ENCODE measurements at regions not wholly inside any gene's neighbourhood (a gene's known extent, or its start where the extent isn't known, plus 50 kb on each side); places are given as distances from the start of the nearest gene placed in this dataset.
"Not testable (repeated sequence)": the region's sequence is repeated elsewhere in the genome, so short reads cannot be mapped to it uniquely, and the experiment has no call there.

- H2AFZ ChIP-seq (ENCODE audit: control insufficient read depth, low read length): no peak overlapping the region
- no peaks in the 10 kb centered on the region for H3K9me3 ChIP-seq (ENCODE audit: control insufficient read depth, low read depth, low read length)
- no peaks in the 10 kb centered on the region for H3K36me3 ChIP-seq (ENCODE audit: control insufficient read depth in 2 of 2, extremely low read depth in 1 of 2, insufficient read depth in 2 of 2, low read length in 2 of 2)
- TF ChIP-seq EZH2 (IDR thresholded peaks at IDR 0.05; ENCODE audit: low read length) (no peak), CTCF (optimal IDR thresholded peaks at IDR 0.05 in 1 of 3, IDR thresholded peaks at IDR 0.05 in 1 of 3, conservative IDR thresholded peaks at IDR 0.05 in 1 of 3; ENCODE audit: extremely low read depth in 1 of 3, insufficient read depth in 2 of 3, low read length in 3 of 3) (no peak)
- H3K9me1 ChIP-seq (ENCODE audit: control insufficient read depth, extremely low read depth, insufficient read depth, low read length): no peaks in the 10 kb centered on the region
- H3K27me3 ChIP-seq (ENCODE audit: control insufficient read depth, extremely low read depth, insufficient read depth, low read length): no peaks in the 10 kb centered on the region
- H3K79me2 ChIP-seq (ENCODE audit: control insufficient read depth, insufficient read depth, low read length): no peaks in the 10 kb centered on the region
- dilution Hi-C loops (cut with MboI; ENCODE audit: extremely low pct_ligation_motif_present, low sequenced_read_pairs): no loop called here
- H3K27ac ChIP-seq (ENCODE audit: control insufficient read depth, insufficient read depth, low read length): no peak overlapping the region
- peaks cover 4% of the 10 kb centered on the region for H3K4me1 ChIP-seq (ENCODE audit: control insufficient read depth, extremely low read depth, insufficient read depth, low read length)
- H3K9ac ChIP-seq (ENCODE audit: control insufficient read depth, extremely low read depth, insufficient read depth, low read length): no peak overlapping the region
- H3K4me2 ChIP-seq (ENCODE audit: control insufficient read depth, extremely low read depth, insufficient read depth, low read depth, low read length): no peak overlapping the region
- no peaks in the 10 kb centered on the region for H4K20me1 ChIP-seq (ENCODE audit: control insufficient read depth, extremely low read depth, insufficient read depth, low read length)
- H3K4me3 ChIP-seq (ENCODE audit: control insufficient read depth in 2 of 3, extremely low read depth in 1 of 3, insufficient read depth in 2 of 3, low read depth in 1 of 3, low read length in 3 of 3): no peak overlapping the region
- DNase-seq (ENCODE audit: low read depth, low spot score) (no peak), FAIRE-seq (no peak)
Measured at GRCh38 chr5:56632199-56632598, 183.2 kb upstream of the MAP3K1 start.

- Histone ChIP-seq H3K4me1 (ENCODE audit: control insufficient read depth, extremely low read depth, insufficient read depth, low read length) (no peaks in the 10 kb centered on the region), H3K36me3 (ENCODE audit: control insufficient read depth in 2 of 2, extremely low read depth in 1 of 2, insufficient read depth in 2 of 2, low read length in 2 of 2) (no peaks in the 10 kb centered on the region), H3K4me2 (ENCODE audit: control insufficient read depth, extremely low read depth, insufficient read depth, low read depth, low read length) (no peak overlapping the region), H3K9me3 (ENCODE audit: control insufficient read depth, low read depth, low read length) (no peaks in the 10 kb centered on the region), H3K27ac (ENCODE audit: control insufficient read depth, insufficient read depth, low read length) (no peak overlapping the region), H3K9me1 (ENCODE audit: control insufficient read depth, extremely low read depth, insufficient read depth, low read length) (no peaks in the 10 kb centered on the region), H3K9ac (ENCODE audit: control insufficient read depth, extremely low read depth, insufficient read depth, low read length) (no peak overlapping the region), H2AFZ (ENCODE audit: control insufficient read depth, low read length) (no peak overlapping the region), H4K20me1 (ENCODE audit: control insufficient read depth, extremely low read depth, insufficient read depth, low read length) (no peaks in the 10 kb centered on the region), H3K4me3 (ENCODE audit: control insufficient read depth in 2 of 3, extremely low read depth in 1 of 3, insufficient read depth in 2 of 3, low read depth in 1 of 3, low read length in 3 of 3) (no peak overlapping the region), H3K79me2 (ENCODE audit: control insufficient read depth, insufficient read depth, low read length) (no peaks in the 10 kb centered on the region), H3K27me3 (ENCODE audit: control insufficient read depth, extremely low read depth, insufficient read depth, low read length) (no peaks in the 10 kb centered on the region)
- DNase-seq (ENCODE audit: low read depth, low spot score) (no peak), FAIRE-seq (no peak)
- no peak for TF ChIP-seq EZH2 (IDR thresholded peaks at IDR 0.05; ENCODE audit: low read length)
- dilution Hi-C loops (cut with MboI; ENCODE audit: extremely low pct_ligation_motif_present, low sequenced_read_pairs): no loop called here
Measured at GRCh38 chr5:56631719-56632118, 183.6 kb upstream of the MAP3K1 start.

GRCh38 chr5:56628616-56629015 is 186.7 kb upstream of the MAP3K1 start:
- H3K4me3 ChIP-seq (ENCODE audit: control insufficient read depth in 2 of 3, extremely low read depth in 1 of 3, insufficient read depth in 2 of 3, low read depth in 1 of 3, low read length in 3 of 3); H3K27me3 ChIP-seq (ENCODE audit: control insufficient read depth, extremely low read depth, insufficient read depth, low read length); H3K9me1 ChIP-seq (ENCODE audit: control insufficient read depth, extremely low read depth, insufficient read depth, low read length); FAIRE-seq; H2AFZ ChIP-seq (ENCODE audit: control insufficient read depth, low read length); H4K20me1 ChIP-seq (ENCODE audit: control insufficient read depth, extremely low read depth, insufficient read depth, low read length); H3K36me3 ChIP-seq (ENCODE audit: control insufficient read depth in 2 of 2, extremely low read depth in 1 of 2, insufficient read depth in 2 of 2, low read length in 2 of 2); H3K79me2 ChIP-seq (ENCODE audit: control insufficient read depth, insufficient read depth, low read length); H3K27ac ChIP-seq (ENCODE audit: control insufficient read depth, insufficient read depth, low read length); H3K9ac ChIP-seq (ENCODE audit: control insufficient read depth, extremely low read depth, insufficient read depth, low read length); DNase-seq (ENCODE audit: low read depth, low spot score); H3K4me1 ChIP-seq (ENCODE audit: control insufficient read depth, extremely low read depth, insufficient read depth, low read length); dilution Hi-C loops (cut with MboI; ENCODE audit: extremely low pct_ligation_motif_present, low sequenced_read_pairs); H3K9me3 ChIP-seq (ENCODE audit: control insufficient read depth, low read depth, low read length); H3K4me2 ChIP-seq (ENCODE audit: control insufficient read depth, extremely low read depth, insufficient read depth, low read depth, low read length): not testable (repeated sequence)
